ENCODE measurements at regions not wholly inside any gene's neighbourhood (a gene's known extent, or its start where the extent isn't known, plus 50 kb on each side); places are given as distances from the start of the nearest gene placed in this dataset.

DNA sequence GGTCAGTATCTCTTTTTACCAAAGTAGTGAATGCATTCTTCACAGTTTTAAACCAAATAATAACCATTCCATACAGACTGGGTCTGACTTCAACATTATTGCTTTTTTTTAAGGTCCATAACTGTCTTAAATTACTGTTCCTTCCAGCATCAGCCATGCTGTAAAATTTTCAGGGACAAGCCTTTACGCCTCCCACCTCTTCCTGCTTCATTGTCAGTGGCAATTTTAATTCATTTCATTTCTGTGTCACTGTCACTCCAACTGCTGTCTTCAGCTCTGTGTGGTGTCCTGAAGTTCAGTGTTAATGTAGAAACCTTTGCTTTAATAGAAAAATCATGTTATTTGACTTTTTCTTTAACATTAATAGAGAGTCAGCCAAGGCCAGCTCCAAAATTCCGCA, 365.6 kb upstream of the PTBP2 start:
- TF ChIP-seq, protein P1, sequence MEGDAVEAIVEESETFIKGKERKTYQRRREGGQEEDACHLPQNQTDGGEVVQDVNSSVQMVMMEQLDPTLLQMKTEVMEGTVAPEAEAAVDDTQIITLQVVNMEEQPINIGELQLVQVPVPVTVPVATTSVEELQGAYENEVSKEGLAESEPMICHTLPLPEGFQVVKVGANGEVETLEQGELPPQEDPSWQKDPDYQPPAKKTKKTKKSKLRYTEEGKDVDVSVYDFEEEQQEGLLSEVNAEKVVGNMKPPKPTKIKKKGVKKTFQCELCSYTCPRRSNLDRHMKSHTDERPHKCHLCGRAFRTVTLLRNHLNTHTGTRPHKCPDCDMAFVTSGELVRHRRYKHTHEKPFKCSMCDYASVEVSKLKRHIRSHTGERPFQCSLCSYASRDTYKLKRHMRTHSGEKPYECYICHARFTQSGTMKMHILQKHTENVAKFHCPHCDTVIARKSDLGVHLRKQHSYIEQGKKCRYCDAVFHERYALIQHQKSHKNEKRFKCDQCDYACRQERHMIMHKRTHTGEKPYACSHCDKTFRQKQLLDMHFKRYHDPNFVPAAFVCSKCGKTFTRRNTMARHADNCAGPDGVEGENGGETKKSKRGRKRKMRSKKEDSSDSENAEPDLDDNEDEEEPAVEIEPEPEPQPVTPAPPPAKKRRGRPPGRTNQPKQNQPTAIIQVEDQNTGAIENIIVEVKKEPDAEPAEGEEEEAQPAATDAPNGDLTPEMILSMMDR (IDR thresholded peaks at IDR 0.05; ENCODE audit: low read depth, low read length) = no peak
- TF ChIP-seq EZH2phosphoT487 (IDR thresholded peaks at IDR 0.05; ENCODE audit: low read depth) = no peak

DNA sequence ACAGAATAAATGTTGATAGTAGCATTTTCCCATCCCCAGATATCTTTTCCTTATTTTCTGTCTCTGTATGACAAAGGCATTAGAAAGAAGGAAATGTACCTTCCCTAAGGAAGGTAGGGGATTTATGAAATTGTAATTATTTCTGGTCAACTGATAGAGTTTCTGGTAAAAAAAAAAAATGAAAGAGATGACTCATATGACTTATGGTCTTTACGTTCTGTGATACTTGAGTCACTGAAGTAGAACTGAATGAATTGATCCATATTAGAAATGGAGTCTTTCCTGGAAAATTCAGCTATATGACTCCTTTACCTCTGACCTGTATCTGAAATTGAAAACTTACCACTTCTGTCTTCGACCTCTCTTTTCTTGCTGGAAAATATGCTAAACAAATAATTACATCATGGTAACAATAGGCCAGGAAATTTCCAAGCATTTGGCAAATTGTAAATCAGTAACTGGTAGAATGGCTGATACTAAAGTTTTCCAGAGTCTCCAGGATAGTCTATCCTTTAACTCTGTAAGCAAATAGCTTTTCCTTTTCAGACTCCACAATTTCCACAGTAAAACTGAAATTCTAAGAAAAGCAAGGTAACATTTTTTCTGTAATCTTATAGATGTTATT, 364.3 kb upstream of the PTBP2 start:
- Histone ChIP-seq H3K27ac (ENCODE audit: low read length) (no peak overlapping the region), H2AFZ (ENCODE audit: low read depth, low read length) (no peak overlapping the region), H3K27me3 (ENCODE audit: low read depth, low read length) (no peaks in the 10 kb centered on the region), H3K79me2 (ENCODE audit: low read length) (no peaks in the 10 kb centered on the region), H3K9me3 (ENCODE audit: insufficient read depth, low read length) (no peaks in the 10 kb centered on the region), H3K4me2 (ENCODE audit: low read length) (no peak overlapping the region), H3K36me3 (replicated peaks; ENCODE audit: low read depth, low read length) (no peaks in the 10 kb centered on the region), H3K9ac (ENCODE audit: low read length) (no peak overlapping the region), H3K4me1 (ENCODE audit: low read length) (no peaks in the 10 kb centered on the region), H4K20me1 (ENCODE audit: insufficient read depth, low read length) (no peaks in the 10 kb centered on the region), H3K4me3 (ENCODE audit: low read length) (no peak overlapping the region)
- TF ChIP-seq, protein P1 (IDR thresholded peaks at IDR 0.05; ENCODE audit: low read depth, low read length) = no peak
- no peak for TF ChIP-seq EZH2phosphoT487 (IDR thresholded peaks at IDR 0.05; ENCODE audit: low read depth)

More for the DNA sequence above, 365.6 kb upstream of the PTBP2 start:
- no peaks in the 10 kb centered on the region for H4K20me1 ChIP-seq (ENCODE audit: insufficient read depth, low read length)
- H3K9me3 ChIP-seq (ENCODE audit: insufficient read depth, low read length) = no peaks in the 10 kb centered on the region
- no peaks in the 10 kb centered on the region for H3K4me1 ChIP-seq (ENCODE audit: low read length)
- no peak overlapping the region for H2AFZ ChIP-seq (ENCODE audit: low read depth, low read length)
- H3K79me2 ChIP-seq (ENCODE audit: low read length) = no peaks in the 10 kb centered on the region
- no peak overlapping the region for H3K27ac ChIP-seq (ENCODE audit: low read length)
- H3K4me3 ChIP-seq (ENCODE audit: low read length) = no peak overlapping the region
- no peaks in the 10 kb centered on the region for H3K36me3 ChIP-seq (replicated peaks; ENCODE audit: low read depth, low read length)
- no peak overlapping the region for H3K9ac ChIP-seq (ENCODE audit: low read length)
- no peaks in the 10 kb centered on the region for H3K27me3 ChIP-seq (ENCODE audit: low read depth, low read length)
- H3K4me2 ChIP-seq (ENCODE audit: low read length) = no peak overlapping the region

DNA sequence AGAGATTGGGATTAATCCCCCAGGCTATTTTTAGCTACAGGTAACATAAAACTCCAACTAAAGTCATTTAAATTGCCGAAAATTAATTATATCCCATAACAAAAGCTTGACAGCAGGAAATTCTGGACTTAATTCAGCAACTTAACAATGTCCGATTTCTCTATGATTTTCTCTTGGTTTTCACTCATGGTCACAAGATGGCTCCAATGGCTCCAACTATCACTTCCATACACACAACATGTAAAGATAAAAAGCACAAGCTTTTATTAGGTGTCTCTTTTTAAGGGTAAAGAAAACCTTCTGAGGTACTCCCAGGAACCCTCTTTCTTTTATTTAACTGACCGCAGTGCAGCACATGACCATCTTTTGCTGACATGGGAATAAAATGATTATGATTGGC, 363.5 kb upstream of the PTBP2 start:
- H3K9me3 ChIP-seq (ENCODE audit: insufficient read depth, low read length) = no peaks in the 10 kb centered on the region
- no peak overlapping the region for H3K4me2 ChIP-seq (ENCODE audit: low read length)
- no peak overlapping the region for H3K27ac ChIP-seq (ENCODE audit: low read length)
- no peak overlapping the region for H3K9ac ChIP-seq (ENCODE audit: low read length)
- H4K20me1 ChIP-seq (ENCODE audit: insufficient read depth, low read length) = no peaks in the 10 kb centered on the region
- TF ChIP-seq, protein P1 (IDR thresholded peaks at IDR 0.05; ENCODE audit: low read depth, low read length) = no peak
- TF ChIP-seq EZH2phosphoT487 (IDR thresholded peaks at IDR 0.05; ENCODE audit: low read depth) = no peak
- H3K4me3 ChIP-seq (ENCODE audit: low read length) = no peak overlapping the region
- H3K36me3 ChIP-seq (replicated peaks; ENCODE audit: low read depth, low read length) = no peaks in the 10 kb centered on the region
- no peaks in the 10 kb centered on the region for H3K27me3 ChIP-seq (ENCODE audit: low read depth, low read length)
- no peak overlapping the region for H2AFZ ChIP-seq (ENCODE audit: low read depth, low read length)
- H3K79me2 ChIP-seq (ENCODE audit: low read length) = no peaks in the 10 kb centered on the region
- H3K4me1 ChIP-seq (ENCODE audit: low read length) = no peaks in the 10 kb centered on the region

DNA sequence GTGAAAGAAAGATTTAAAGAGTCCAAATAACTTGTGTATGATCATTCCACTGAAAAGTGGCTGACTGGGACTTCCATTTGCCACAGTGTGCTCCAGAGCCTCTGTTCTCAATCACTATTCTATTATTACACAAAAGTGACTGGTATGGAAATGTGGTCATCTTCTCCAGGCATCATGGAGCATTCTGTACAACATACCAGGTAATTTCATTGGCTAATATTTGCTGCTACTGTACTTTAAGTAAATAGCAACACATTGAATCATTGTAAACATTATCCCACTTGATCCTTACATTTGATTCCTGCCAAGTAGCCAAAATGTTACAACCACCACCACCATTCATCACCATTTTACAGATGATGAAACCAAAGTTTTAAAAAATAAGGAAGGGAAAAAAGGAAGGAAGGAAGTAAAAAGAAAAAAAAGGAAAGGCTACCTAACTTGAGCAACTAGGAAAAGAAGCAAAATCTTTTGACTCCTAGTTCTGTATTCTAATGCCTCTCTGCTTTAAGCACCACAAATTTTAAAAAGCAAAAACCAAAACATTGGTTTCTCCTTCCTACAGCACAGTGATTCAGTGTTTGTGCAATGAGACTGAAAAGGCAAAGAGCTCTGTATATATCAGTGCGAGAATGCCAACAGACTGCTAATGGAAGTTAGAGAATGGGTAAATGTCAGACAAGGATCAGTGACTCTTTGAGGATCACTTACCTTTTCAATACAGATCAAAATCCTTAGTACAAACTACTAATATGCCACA, 361.4 kb upstream of the PTBP2 start:
- Histone ChIP-seq H3K79me2 (ENCODE audit: low read length) (no peaks in the 10 kb centered on the region), H3K4me3 (ENCODE audit: low read length) (no peak overlapping the region), H3K4me1 (ENCODE audit: low read length) (no peaks in the 10 kb centered on the region), H3K4me2 (ENCODE audit: low read length) (no peak overlapping the region), H2AFZ (ENCODE audit: low read depth, low read length) (no peak overlapping the region), H4K20me1 (ENCODE audit: insufficient read depth, low read length) (no peaks in the 10 kb centered on the region), H3K27ac (ENCODE audit: low read length) (no peak overlapping the region), H3K9ac (ENCODE audit: low read length) (no peak overlapping the region), H3K27me3 (ENCODE audit: low read depth, low read length) (no peaks in the 10 kb centered on the region), H3K9me3 (ENCODE audit: insufficient read depth, low read length) (no peaks in the 10 kb centered on the region), H3K36me3 (replicated peaks; ENCODE audit: low read depth, low read length) (no peaks in the 10 kb centered on the region)
- TF ChIP-seq, protein P1 (IDR thresholded peaks at IDR 0.05; ENCODE audit: low read depth, low read length) = no peak
- TF ChIP-seq EZH2phosphoT487 (IDR thresholded peaks at IDR 0.05; ENCODE audit: low read depth) = no peak
